ENCODE measurements at regions not wholly inside any gene's neighbourhood (a gene's known extent, or its start where the extent isn't known, plus 50 kb on each side); places are given as distances from the start of the nearest gene placed in this dataset.
"Not testable (repeated sequence)": the region's sequence is repeated elsewhere in the genome, so short reads cannot be mapped to it uniquely, and the experiment has no call there.

DNA sequence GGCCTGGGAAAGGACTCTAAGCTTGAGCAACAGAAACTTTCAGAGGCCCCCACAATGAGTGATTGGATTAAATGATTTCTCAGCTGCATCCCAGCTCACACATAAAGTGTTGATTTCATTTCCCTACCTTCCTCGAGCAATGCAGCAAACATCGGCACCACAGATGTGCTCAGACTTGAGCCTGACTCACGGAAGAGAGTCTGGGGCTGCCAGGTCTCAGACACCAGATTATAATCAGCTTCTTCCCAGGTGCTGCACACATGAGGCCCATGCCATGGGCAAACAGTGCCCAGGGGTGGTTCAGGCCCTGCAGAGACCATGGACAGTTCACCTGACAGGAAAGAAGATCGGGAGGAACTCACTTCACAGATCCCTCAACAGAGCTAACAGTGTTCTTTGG lies 226.6 kb upstream of the TENM4 start:
- DNase-seq: no peak

GRCh38 chr11:79663017-79663416 lies 222.2 kb upstream of the TENM4 start:
- no peak for DNase-seq

GRCh38 chr11:79661373-79661772 lies 220.5 kb upstream of the TENM4 start:
- no peak for DNase-seq

GRCh38 chr11:79648766-79649520 lies 208.1 kb upstream of the TENM4 start:
- DNase-seq: no peak

DNA sequence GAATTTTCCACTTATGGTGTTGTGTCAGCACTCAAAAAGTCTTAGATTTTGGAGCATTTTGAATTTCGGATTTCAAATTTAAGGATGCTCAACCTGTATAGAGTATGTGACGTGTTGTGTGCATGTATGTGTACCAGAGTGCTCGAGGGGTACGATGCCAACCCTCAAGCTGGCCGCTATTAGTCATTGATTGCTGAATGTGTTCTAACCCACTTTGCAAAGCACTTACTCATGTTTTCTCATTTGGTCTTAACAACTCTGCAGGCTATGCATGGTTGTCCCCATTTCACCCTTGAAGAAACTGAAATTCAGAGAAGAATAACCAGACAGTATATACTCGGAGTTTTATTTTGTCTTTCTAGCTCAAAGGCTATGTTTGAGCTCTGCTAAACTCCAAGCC lies 196.4 kb upstream of the TENM4 start:
- no peak for DNase-seq

GRCh38 chr11:79634905-79635304 lies 194.1 kb upstream of the TENM4 start:
- DNase-seq: no peak

DNA sequence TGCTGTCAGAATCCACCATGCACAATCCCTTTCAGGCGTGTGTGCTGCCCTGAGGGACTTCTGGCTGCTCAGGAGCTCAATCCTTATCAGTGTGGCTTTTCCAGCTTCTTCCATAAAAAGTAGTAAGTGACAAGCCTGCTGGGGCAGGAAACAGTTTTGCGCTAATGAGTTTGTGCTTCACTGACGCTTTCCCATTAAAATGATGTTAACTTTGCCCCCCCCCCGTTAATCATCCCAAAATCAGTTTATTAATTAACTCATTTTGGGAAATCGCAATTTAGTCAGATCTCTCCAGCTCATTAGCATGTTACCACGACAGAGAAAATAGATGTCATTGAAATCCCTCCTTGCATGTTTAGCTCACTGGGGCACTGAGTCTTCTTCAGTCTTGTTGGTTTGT lies 186.5 kb upstream of the TENM4 start:
- no peak for DNase-seq

- no peak for DNase-seq
Observed at GRCh38 chr11:79626135-79627075, 185.6 kb upstream of the TENM4 start.

DNA sequence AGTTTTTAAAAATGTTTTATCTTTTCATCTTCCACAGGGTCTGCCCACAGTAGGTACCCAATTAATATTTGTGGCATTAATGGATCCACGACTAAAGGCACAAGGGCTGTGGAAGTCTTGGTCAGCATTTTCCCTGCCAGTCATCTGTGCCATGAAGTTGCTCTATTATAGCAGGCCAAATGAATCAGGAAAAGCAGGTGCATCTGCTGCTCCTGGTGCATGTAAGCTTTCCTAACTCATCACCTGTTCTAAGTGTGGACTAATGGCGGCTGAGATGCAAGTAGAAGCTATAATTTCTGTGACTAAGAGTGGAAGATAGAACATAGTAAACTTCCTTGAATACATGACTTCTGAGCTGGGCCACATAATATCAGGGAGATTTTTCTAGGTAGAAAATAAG lies 182.5 kb upstream of the TENM4 start:
- DNase-seq: no peak

- no peak for DNase-seq
Observed at GRCh38 chr11:79617561-79617960, 176.7 kb upstream of the TENM4 start.

GRCh38 chr11:79616392-79616851 lies 175.6 kb upstream of the TENM4 start:
- DNase-seq: no peak

GRCh38 chr11:79615425-79615824 lies 174.6 kb upstream of the TENM4 start:
- DNase-seq: no peak

DNA sequence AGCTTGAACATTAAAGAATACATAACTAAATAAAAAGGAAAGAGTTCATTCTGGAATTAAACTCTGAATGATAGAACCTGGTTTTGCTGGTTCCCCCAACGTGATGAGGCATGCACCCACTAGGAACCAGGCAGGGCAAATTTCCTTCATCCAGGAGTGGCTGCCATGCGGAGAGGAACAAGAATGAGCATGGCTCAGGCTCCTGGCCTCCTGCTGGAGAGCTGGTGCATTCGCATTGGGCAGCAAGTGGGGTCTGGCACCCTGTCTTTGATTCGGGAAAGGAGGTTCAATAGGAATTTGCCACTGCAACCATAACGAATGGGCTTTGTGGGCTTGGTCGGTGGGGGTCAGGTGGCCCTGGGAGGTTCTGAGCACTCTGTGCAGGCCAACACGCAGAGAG lies 169.8 kb upstream of the TENM4 start:
- no peak for DNase-seq

GRCh38 chr11:79610139-79610538 lies 169.3 kb upstream of the TENM4 start:
- no peak for DNase-seq

- no peak for DNase-seq
Observed at GRCh38 chr11:79609511-79609910, 168.7 kb upstream of the TENM4 start.

DNA sequence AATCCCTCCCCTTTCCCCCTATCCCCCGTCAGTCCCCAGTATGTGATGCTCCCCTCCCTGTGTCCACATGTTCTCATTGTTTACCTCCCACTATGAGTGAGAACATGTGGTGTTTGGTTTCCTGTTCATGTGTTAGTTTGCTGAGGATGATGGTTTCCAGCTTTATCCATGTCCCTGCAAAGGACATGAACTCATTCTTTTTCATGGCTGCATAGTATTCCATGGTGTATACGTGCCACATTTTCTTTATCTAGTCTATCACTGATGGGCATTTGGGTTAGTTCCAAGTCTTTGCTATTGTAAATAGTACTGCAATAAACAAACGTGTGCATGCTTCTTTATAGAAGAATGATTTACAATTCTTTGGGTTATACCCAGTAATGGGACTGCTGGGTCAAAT lies 165.6 kb upstream of the TENM4 start:
- not testable (repeated sequence) for DNase-seq

DNA sequence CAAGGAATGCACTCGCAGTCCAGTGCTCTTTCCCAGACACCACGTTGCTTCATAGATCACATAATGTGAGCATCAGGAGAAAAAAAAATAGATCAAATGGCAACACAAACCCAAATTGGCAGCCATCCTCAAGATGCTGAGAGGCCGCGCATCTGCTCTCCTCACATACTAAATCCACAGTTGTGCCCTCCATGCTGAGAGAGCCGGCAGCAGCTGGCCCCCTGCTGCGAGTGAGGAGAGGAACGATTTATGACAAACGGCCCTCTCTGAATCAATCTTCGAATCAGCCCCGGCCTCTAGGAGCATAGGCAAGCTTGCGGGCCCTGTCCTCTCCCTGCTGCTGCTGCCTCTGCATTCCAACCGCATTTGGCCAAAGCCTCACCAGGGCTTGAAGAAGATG lies 159.9 kb upstream of the TENM4 start:
- no peak for DNase-seq

DNA sequence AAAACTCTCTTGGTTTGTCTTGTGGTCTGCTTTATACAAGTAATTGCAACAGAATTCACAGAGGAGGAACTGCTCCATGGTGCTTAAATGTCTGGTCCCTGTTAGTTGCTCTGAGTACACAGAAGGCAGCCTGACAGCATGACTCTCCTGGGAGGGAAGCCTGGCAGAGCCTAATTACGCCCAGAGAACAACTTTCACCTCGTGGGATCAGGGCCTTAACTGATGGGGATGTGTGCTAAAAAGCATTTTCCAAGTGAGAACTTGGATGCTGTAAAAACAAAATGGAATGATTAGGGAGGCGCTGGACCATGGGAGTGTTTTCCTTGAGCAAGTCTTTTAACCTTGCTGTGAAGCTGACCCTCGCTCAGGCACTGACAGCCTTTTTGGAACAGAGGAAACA lies 154.0 kb upstream of the TENM4 start:
- DNase-seq: no peak

DNA sequence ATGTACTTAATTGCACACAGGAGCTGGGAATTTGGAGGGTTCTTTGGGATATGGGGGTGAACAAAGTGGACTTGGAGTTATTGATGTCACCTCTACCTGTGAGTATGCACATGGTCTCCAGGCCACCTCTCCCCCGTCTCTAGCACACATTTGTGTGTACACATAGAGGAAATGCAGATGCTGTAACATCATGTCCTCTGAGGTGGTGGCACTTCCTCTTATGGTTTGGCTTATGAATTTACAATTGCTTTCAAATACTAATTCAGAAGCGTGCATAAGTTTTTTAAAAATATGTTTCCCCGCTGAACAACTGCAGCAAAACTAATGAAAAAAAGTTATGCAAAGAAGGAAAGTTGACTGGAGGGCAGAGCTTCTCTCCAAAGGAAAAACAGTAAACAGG lies 152.0 kb upstream of the TENM4 start:
- no peak for DNase-seq

GRCh38 chr11:79592406-79592805 lies 151.6 kb upstream of the TENM4 start:
- no peak for DNase-seq

DNA sequence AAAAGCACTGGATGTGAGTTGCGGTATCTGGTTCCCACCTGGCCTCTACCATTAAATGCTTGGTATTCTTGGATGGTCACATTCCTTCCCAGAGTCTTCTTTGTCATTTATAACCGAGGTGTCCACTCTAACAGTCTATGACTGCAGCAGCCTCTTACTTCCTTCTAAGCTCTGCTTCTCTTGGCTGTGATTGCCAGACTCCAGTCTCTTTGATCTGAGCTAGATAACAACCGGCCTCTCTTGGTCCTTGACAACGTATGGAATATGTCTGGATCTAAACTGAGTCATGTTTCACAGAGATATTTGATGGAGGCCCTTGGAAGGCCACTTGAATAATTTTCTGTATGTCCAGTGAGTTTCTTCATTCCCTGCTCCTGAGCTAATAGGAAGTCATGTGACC lies 141.6 kb upstream of the TENM4 start:
- DNase-seq: no peak

- no peak for DNase-seq
Observed at GRCh38 chr11:79579063-79579462, 138.2 kb upstream of the TENM4 start.

- no peak for DNase-seq
Observed at GRCh38 chr11:79578116-79578515, 137.3 kb upstream of the TENM4 start.

GRCh38 chr11:79575701-79576100 lies 134.9 kb upstream of the TENM4 start:
- DNase-seq: no peak

All from activated CD8-positive, alpha-beta memory T cell treated with anti-CD3 and anti-CD28 coated beads, Interleukin-2, amount 50 U/mL, for 4 hours (primary cell).